ENCODE measurements at regions not wholly inside any gene's neighbourhood (a gene's known extent, or its start where the extent isn't known, plus 50 kb on each side); places are given as distances from the start of the nearest gene placed in this dataset.
"Not testable (repeated sequence)": the region's sequence is repeated elsewhere in the genome, so short reads cannot be mapped to it uniquely, and the experiment has no call there.

DNA sequence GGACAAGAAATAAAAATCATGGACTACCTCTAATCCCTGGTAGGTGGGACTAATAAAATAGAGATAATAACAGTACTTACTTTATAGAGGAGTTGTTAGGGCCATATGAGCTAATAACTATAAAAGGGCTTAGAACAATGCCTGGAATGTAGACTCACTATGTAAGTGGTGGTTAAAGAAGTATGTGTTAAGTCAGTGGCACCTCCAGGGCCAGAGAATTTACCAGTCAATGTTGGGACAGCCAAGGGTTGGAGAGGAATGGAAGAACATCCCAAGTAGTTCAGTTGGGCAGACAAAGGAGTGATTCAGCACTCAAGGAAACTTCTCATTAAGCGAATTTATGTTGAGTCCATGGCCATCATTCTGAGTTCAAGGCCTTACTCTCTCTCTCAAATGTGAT, 116.8 kb downstream of the OTOR start:
- no peak for DNase-seq

DNA sequence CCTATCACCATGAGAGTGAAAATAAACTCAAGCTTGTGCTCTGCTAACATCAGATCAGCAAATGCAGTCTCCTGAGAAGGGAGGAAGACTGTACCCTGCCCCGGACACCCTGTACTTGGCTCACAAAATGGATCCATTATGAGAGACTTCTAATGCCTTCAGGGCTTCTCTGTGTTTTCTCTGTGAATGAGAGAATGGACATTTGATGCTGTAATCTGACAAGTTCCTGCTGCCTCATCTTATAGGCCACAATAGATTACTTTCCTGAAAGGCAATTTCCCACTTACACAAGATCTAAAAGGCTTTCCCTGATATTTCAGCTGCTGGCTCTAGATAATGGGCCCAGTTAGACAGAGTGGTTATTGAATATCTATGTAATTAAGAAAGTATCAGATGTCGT, 117.2 kb downstream of the OTOR start:
- no peak for DNase-seq

DNA sequence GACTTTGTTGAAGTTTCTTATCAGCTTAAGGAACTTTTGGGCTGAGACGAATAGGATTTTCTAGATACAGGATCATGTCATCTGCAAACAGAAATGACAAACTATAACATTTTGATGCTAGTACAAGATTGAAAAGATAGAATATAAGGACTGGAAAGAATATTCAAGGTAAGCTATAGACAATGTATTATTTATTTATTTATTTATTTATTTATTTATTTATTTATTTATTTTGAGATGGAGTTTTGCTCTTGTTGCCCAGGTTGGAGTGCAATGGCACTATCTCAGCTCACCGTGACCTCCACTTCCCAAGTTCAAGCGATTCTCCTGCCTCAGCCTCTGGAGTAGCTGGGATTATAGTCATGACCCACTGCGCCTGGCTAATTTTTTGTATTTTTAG, 125.0 kb downstream of the OTOR start:
- not testable (repeated sequence) for DNase-seq

DNA sequence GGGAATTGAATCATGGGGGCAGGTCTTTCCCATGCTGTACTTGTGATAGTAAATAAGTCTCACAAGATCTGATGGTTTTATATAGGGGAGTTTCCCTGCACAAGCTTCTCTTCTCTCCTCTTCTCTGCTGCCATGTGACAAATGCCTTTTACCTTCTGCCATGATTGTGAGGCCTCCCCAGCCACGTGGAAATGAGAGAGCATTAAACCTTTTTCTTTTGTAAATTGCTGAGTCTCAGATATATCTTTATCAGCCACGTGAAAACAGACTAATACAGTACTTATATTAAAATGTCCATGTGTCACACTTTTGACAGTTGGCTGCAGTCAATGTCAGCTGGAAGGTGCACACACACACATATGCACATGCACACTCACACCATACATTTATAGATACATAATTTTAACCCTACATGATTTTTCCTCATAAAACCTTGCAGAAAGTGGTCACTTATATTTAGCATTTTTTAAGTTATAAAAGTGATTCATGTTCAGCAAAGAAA, 128.9 kb downstream of the OTOR start:
- DNase-seq, result no peak

DNA sequence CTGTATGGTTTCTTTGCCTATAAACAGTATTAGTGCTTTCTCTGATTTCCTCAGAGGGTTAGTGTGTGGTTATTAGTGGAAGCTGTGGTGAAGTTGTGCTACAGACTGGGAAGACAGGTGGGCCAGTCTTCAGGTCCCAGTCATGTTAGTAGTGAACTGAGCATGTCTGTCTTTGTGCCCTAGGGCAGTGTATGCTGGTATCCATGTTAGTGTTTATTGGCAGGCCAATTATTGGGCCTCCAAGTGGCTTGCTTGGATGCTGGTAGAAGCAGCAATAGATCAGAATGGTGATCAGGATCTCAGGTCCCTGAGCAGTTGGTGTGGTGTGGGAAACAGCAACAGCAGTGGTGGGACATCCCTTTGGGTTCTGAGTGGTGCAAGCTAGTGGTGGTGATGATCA, 137.6 kb downstream of the OTOR start:
- no peak for DNase-seq

DNA sequence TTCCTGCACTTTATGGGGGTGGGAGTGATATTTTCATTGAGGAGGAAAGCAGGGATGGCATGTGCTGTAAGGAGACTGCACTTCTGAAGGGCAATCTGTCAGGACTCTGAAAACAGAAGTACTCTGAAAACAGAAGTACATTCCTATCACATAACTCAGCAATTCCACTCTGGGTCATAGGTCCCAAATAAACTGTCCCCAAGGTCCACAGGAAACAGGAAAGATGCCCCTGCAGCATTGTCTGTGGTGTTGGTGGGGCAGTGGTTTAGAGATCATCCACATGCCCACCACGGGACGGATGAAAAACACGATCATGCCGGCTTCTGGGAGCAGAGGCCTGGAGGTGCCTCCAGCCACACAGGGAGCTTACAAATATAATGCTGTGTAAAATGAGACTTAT, 150.3 kb downstream of the OTOR start:
- no peak for DNase-seq

DNA sequence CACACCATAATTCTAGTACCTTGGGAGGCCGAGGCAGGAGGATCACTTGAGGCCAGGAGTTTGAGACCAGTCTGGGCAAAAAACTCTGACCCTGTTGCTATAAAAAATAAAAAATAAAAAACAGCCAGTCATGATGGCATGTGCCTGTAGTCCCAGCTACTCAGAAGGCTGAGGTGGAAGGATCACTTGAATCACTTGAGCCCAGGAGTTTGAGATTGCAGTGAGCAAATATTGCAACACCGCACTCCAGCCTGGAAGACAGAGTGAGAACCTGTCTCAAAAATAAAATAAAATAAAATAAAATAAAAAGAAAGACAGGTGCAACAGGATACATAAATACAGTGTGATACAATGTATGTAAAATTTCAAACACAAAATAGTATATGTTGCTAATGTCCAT, 154.5 kb downstream of the OTOR start:
- no peak for DNase-seq

DNA sequence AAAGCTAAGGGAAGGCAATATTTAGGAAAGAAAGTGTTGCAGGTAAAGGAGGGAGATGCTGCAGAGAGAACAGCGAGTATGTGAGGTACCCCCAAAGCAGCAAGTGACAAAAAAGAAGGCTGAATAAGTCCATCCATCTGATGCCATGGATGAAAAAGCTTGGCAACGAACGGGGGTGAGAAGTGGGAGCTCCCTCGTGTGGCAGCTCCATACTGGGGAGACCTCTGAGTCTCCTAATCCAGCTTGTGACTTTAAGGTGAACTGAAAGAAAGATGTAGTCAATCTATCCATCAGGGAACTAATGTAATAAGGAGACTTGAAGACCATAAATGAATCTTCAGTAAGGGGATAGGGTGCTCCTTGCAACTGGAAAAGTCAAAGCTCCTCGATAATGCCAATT, 156.6 kb downstream of the OTOR start:
- DNase-seq, result no peak

DNA sequence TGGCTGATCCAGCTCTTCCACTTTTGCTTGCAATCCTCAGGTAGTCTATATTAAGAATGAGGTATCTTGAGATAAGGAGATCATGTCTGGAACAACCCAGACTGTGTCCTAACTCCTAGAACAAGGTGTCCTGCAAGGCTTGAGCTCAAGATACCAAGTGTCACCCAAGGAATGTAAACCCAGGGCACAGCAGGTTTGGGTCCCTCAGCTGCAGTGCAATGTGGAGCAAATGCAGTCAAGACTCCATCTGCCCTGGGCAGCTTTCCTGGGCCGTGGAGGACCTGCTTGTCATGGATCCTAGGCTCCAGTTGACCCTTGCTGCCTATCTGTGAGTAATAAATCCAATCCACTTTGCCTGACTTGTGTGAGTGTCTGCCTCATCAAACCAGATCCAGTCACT, 166.1 kb downstream of the OTOR start:
- DNase-seq, result no peak

DNA sequence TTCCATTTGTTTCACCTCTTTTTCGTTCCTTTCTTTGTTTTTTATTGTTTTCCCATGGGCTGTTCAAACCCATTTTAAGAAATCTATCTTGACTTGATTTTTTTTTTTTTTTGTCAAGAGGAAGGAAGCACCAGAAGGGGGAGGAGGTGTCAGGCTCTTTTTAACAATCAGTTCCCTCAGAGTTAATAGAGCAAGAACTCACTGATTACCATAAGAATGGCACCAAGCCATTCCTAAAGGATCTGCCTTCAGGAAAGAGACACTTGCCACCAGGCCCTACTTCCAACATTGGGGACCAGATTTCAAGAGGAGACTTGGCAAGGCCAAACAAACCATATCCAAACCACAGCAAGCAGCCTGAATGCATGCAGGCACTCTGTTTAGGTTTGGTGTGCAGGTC, 168.0 kb downstream of the OTOR start:
- DNase-seq, result no peak

DNA sequence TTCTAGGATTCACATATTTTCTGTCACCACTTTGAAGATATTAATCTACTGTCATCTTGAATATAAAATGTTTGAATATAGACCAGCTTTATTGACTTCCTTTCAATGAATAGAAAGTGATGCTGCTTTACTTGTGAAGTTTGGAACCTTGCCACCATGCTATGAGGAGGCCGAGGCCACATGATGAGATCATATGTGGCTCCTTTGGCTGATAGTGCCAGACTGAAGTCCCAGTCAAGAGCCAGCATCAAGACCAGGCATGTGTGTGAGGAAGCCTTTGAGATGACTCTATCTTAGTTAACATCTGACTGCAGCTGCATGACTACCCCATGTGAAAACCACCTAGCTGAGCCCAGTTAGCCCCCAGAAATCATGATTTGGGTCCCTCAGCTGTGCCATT, 169.5 kb downstream of the OTOR start:
- no peak for DNase-seq

DNA sequence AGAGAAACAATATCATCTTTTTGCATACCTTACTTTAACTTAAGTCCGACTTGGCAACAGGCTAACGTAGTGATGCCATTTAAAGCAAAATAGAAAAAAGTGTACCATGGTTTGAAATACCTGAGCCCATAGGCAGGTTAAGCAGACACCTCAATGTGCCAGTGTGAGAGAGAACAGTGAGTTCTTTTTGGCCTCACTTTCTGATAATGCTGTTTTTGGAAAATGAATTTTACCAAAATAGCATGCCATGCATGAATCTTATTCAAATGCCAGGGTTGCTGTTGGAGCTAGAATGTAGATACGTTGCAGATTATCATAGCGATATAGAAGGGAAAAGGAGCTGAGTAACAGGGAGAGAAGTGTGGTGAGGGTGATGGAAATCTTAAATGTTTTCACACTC, 170.2 kb downstream of the OTOR start:
- DNase-seq, result no peak

DNA sequence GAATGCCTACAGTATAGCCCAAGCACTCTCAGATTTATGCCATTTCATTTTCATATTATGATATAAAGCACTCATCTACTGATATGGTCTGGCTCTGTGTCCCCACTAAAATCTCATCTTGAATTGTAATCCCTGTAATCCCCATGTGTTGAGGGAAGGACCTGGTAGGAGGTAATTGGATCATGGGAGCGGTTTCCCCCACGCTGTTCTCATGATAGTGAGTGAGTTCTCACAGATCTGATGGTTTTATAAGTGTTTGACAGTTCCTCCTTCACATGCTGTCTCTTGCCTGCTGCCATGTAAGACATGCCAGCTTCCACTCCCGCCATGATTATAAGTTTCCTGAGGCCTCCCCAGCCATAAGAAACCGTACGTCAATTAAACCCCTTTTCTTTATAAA, 171.7 kb downstream of the OTOR start:
- DNase-seq, result no peak

DNA sequence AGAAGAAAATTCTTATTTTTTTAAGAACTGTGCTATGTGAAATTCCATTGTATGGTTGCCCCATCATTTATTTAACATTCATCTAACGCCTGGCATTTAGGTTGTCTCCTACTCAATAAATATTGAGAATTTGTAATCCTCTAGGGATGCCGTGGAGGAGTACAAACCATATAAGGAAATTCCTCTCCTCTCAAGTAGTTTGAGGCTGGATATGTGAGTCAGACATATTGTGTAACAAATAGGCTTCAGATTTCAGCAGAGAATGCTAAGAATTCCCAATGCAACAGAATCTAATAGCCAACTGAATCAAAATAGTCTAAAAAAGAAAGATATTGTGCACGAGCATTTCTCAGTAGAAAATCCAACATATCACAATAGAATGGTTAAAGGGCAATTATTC, 174.7 kb downstream of the OTOR start:
- no peak for DNase-seq

DNA sequence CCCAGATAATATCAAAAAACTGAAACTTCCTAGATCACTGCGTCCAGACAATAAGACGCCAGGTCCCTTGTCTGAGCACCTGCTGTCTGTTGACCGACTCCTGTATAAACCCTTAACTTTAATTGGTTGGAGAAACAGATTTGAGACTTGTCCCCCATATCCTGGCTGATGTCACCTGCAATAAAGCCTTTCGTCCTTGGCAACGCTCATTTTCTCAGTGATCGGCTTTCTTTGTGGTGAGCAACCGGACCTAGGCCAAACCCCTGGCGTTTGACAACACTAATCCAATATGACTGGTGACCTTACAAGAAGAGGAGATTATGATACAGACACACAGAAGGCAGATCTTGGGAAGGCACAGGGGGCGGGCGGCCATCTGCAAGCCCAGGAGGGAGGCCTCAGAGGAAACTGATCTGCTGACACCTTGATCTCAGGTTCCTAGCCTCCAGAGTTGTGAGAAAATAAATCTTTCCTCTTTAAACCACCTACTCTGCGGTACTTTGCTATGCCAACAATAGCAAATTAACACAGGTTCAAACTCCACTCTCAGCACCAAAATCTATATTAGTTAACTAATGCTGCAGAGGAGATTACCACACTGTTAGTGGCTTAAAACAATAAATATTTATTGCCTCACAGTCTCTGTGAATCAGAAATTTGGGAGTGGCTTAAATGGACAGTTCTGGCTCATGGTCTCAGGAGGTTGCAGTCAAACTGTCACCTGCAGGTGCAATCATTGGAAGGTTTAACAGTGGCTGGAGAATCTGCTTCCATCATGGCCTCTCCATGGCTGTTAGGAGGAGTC, 178.7 kb downstream of the OTOR start:
- no peak for DNase-seq

DNA sequence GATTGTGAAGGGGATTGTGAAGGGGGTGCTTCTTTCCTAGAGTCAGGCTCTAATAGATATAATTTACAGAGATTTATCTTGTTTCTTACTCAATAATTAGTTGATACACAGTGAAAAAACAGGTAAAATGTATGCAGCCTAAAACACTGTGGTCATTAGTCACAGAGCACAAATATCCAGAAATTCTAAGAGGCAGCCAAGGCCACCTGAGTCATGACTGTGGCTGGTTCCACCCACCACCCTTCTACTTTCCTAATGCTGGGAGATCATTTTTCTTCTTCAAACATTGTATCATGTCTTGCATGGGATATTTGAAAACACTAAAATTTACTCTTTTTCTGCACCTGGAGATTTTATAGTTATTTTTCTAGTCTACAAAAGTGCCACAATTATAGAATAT, 181.6 kb downstream of the OTOR start:
- DNase-seq, result no peak

DNA sequence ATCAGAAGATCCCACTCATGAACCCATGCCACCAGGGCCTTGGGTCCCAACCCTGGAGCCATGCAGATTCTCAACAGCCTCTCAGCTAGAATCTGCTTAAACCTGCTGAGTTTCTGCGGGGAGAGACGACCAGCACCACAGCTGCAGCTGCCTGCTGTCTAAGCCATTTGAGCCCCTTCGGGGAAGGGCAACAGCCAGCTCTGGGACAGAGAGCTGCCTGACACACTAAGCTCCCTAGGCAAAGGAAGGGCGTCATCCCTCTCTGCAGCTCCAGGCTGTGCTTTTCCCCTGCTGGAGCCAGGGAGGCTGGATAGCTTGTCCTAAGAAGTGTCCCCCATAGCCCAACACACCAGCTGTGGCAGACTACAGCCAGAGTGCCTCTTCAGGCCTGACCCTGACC, 182.5 kb downstream of the OTOR start:
- no peak for DNase-seq

DNA sequence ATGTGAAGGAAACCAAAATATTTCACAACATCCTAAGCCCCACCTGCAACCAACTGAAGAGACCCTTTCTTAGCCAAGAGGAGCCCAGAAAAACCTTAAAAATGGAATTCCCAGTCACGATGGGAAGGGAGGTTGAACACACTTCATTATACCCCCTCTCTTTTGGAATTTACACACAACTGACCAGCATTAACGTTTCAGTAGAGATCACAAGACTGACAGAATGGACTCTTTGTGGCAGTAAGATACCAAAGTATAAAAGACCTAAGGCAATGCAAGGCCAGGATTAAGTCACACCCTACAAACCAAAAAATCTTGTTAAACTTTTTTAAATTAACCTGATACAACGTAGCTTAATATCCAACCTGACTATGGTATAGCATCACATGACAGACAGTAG, 190.9 kb downstream of the OTOR start:
- no peak for DNase-seq

DNA sequence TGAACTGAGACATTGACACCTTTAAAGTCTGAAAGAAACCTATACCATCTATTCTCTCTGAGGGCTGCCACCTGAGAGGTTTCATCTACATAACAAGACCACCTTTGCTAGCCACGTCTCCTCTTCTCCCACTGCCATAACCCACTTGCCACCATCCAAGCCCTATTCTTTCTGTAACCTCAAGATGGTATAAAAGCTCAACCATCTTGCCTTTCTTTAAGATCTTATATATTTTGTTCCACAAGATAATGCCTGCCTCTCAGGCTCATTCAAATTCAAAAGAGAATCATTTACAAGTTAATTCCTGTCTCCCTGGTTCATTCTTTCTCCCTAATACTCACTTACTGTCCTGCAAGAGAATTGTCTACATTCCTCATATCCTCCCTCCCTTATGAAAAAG, 192.5 kb downstream of the OTOR start:
- DNase-seq, result no peak

DNA sequence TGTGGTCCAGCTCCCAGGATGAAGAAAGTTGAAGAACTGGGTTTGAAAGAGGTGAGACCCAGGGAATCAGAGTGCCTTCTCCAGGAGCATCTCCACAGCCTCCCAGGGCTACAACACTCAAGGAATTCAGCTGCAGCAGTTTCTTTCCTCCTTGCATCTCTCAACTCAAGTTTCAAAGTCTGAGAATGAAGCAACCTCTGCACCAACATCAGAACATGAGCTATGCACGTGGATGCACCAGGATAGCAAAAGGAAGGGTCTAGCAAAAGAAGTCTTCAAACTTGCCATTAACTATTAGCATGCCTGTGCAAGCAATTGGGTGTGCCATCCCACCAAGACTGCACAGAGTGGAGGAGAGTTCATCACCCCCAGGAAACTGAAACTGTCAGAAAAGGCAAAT, 193.9 kb downstream of the OTOR start:
- no peak for DNase-seq

DNA sequence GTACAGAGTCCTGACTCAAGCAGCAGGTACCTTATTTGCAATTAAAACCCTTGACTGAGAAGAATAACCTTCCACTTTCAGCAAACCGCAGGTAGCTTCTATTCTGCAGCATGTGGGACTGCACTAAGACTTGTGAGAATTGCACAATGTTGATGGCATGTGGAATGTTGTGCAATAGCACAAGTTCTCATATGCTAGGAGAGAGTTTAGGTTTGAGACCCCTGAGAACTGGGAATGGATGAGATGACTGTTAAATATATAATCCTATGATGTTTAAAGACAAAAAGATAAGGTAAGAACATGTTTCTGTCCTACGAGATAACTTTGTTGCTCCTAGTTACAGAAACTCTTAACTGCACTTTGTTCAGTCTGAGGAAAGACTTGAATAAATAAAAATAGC, 194.6 kb downstream of the OTOR start:
- no peak for DNase-seq

DNA sequence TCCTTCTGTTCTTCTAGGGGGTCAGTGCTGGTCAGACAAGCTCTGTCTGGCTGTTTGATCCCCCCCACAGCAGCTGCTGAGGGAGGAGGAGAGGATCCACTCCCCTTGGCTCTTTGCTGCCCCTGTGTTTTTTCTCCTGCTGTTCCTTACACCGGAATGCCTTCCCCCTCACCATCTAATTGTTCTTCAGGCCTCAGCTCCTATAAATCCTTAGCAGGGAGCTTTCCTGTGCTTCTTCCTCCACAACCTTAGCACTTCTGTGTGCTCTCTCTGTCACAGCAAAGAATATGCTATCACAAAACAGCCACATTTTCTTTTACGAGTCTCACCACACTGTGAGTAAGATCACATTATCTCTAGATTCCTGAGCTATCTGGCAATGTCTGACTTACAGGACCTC, 196.6 kb downstream of the OTOR start:
- DNase-seq, result no peak

DNA sequence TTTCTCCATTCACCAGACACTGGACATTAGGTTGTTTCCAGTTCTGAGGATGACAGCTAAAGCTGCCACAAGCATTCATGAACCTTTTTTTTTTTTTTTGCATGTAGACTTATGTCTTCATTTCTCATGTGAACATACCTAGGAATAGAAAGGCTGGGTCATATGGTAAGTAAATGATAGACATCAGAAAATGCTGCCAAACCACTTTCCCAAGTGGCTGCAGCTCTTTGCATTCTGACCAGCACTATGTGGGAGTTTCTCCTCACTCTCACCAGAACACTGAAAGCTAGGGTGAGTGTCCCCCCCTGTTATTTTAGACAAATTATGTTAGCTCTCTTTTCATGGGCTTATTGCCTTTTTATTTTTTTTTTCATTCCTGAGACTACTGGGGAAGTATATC, 197.5 kb downstream of the OTOR start:
- DNase-seq, result no peak

DNA sequence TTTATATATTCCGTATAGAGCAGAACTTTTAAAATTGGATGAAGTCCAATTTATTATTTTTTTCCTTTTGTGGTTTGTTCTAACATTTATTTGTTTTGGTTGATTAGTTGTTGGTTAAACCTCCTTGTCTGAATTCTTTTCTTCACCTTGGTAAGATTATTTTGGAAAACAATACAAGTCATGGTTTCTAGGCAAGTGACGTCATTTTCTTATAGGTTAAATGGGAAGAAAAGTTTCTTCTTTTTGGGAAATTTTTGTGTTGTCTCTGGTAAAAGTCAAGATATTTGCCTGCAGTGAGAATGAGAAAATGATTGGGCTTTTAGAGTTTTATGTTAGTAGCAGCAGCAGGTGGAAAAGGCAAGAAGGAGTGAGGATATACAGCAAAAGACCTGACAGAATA, 197.9 kb downstream of the OTOR start:
- no peak for DNase-seq

DNA sequence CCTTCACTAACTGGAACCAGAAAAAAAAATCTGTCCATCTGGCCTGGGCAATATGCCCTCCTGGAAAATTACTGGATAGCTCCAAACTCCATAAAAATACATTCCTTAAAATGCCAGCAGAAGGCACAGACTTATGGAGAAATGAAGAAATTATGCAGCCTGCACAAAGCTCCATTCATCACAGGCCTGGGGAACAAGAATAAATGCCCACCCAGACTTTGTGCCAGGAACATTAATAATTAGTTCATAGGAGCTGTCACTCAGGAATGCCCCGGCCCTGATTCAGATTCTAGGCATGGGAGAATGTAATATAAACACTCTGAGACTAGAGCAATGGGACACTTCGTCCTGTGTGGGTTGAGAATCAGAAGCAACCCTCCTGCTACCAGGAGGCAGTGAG, 199.3 kb downstream of the OTOR start:
- no peak for DNase-seq

All from DMS79 treated with DMSO at 0.1 percent for 48 hours (cell line).